ENCODE measurements at regions not wholly inside any gene's neighbourhood (a gene's known extent, or its start where the extent isn't known, plus 50 kb on each side); places are given as distances from the start of the nearest gene placed in this dataset.

DNA sequence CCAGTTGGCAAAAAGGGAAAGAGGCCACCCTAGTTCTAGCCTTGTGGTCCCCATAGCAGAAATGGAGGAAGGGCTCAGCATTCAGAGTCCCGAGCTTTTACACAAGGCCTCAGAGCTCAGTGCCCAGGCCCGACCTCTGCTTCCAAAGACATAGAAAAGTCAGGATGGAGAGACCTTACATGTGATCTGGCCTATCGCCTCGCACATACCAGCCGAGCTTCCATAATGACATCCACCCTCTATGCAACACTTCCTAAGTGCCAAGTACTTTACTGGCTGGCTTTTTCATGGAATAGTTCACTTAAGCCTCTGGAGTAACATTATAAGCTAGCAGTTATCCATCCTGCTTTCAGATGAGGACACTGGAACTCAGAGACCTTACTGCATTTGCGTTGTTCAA is 275.9 kb downstream of the FAM43A start:
- TF ChIP-seq, protein P1, sequence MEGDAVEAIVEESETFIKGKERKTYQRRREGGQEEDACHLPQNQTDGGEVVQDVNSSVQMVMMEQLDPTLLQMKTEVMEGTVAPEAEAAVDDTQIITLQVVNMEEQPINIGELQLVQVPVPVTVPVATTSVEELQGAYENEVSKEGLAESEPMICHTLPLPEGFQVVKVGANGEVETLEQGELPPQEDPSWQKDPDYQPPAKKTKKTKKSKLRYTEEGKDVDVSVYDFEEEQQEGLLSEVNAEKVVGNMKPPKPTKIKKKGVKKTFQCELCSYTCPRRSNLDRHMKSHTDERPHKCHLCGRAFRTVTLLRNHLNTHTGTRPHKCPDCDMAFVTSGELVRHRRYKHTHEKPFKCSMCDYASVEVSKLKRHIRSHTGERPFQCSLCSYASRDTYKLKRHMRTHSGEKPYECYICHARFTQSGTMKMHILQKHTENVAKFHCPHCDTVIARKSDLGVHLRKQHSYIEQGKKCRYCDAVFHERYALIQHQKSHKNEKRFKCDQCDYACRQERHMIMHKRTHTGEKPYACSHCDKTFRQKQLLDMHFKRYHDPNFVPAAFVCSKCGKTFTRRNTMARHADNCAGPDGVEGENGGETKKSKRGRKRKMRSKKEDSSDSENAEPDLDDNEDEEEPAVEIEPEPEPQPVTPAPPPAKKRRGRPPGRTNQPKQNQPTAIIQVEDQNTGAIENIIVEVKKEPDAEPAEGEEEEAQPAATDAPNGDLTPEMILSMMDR (IDR thresholded peaks at IDR 0.05): no peak
- Histone ChIP-seq H3K9me3 (no peaks in the 10 kb centered on the region), H3K27me3 (no peaks in the 10 kb centered on the region), H3K4me3 (no peak overlapping the region), H3K36me3 (no peaks in the 10 kb centered on the region), H3K4me1 (no peaks in the 10 kb centered on the region), H3K27ac (no peak overlapping the region)
- intact Hi-C loops (cut with DNase I): no loop called here
- DNase-seq (ENCODE audit: low spot score in 2 of 2): no peak

DNA sequence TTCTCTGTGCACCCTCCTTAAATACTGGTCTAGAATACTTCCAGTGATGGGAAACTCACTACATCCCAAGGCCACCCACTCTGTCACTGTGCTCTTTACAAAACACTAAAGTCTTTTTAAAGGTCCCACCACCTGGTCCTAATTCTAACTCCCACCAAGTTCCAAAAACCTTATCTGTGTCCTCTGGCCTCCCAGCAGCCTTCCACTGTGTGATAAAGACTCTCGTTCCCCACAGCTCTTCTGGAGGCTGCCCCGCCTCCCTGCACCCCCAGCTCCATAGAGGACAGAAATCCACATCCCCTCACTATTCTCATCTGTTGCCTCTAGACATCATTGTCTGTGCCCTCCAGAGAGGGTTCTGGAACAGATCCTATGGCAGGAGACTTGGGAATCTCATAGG is 276.4 kb downstream of the FAM43A start:
- no peak for DNase-seq (ENCODE audit: low spot score in 2 of 2)
- H3K4me3 ChIP-seq: no peak overlapping the region
- no peaks in the 10 kb centered on the region for H3K9me3 ChIP-seq
- intact Hi-C loops (cut with DNase I): no loop called here
- TF ChIP-seq, protein P1 (IDR thresholded peaks at IDR 0.05): no peak
- H3K27me3 ChIP-seq: no peaks in the 10 kb centered on the region
- no peaks in the 10 kb centered on the region for H3K36me3 ChIP-seq
- no peak overlapping the region for H3K27ac ChIP-seq
- no peaks in the 10 kb centered on the region for H3K4me1 ChIP-seq

DNA sequence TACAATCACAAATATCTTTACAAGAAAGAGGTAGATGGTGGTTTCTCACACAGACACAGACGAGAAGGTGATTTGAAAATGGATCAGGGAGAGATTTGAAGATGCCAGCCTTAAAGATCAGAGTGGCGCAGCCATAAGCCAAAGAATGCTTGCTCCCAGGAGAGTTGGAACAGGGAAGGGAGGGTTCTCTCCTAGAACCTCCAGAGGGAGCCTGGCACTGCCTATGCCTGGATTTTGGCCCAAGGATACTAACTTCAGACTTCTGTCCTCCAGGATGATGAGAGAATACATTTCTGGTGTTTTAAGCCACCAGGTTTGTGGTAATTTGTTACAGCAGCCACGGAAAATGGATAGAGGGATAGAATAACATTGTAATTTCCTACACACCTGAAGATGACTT is 279.1 kb downstream of the FAM43A start:
- Histone ChIP-seq H3K4me1 (no peaks in the 10 kb centered on the region), H3K4me3 (no peak overlapping the region), H3K27me3 (no peaks in the 10 kb centered on the region), H3K27ac (no peak overlapping the region), H3K36me3 (no peaks in the 10 kb centered on the region), H3K9me3 (no peaks in the 10 kb centered on the region)
- TF ChIP-seq, protein P1 (IDR thresholded peaks at IDR 0.05): no peak
- intact Hi-C loops (cut with DNase I): no loop called here
- DNase-seq (ENCODE audit: low spot score in 2 of 2): no peak

DNA sequence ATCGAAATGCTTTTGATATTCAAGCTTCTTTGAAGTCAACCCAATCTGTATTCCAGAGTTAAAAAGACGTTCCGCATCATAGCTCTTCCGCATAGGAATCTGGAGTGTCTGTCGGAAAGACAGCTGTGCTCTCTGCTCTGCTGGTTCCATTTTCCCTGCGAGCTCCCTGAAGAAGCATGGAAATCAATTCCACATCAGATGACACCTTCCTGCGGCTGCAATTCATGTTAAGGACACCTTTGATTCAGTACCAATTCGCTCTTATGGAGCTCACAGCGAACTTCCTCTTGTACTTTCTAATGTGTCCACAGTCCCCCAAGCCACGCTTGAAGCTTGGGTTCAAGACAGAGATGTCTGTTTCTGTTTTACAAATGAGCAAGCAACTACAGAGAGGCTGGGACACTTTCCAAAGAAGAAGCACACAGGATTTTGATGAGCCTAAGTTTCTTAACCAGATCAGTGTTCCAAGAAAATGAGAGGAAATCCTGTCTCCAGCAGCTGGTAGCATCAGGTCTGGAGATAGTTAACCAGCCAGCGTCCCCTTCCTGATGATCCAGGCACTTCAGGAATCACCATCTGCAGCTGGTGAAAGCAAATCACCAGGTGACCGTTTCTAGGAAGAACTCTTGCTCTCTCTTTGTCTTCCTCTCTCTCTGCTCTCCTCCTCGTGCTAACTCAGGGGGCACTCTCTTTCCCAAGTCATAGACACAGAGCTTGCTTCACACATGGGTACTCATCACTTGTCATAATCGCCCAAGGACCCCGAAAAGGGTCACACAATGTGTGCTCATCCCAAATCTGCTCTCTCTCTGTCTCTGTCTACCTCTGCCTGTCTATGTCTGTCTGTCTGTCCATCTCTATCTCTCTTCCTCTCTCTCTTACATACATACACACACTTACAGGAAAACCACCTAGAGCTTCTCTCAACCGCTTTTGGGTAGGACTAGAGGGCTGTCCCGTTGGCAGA is 281.8 kb downstream of the FAM43A start:
- Histone ChIP-seq H3K4me3 (no peak overlapping the region), H3K27ac (no peak overlapping the region)
- TF ChIP-seq, protein P1 (IDR thresholded peaks at IDR 0.05): no peak

DNA sequence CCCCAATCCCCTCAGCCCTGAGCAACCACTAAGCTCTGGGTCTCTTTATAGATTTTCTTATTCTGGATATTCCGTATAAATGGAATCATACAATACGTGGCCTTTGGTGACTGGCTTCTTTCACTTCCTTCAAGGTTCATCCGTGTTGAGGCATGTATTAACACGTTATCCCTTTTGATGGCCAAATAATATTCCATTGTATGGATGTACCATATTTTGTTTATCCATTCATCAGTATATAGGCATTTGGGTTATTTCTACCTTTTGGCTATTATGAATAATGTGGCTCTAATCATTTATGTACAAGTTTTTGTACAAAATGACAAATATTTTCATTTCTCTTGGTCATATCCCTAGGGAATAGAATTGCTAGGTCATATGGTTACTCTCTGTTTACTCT is 284.4 kb downstream of the FAM43A start:
- Histone ChIP-seq H3K9me3 (no peaks in the 10 kb centered on the region), H3K4me1 (peaks cover 4 to 5% of the 10 kb centered on the region in 2 donors), H3K27me3 (no peaks in the 10 kb centered on the region), H3K27ac (no peak overlapping the region), H3K4me3 (no peak overlapping the region), H3K36me3 (no peaks in the 10 kb centered on the region)
- TF ChIP-seq, protein P1 (IDR thresholded peaks at IDR 0.05): no peak
- intact Hi-C loops (cut with DNase I): no loop called here
- no peak for DNase-seq (ENCODE audit: low spot score in 2 of 2)

More for the DNA sequence above, 281.8 kb downstream of the FAM43A start:
- no peak for DNase-seq (ENCODE audit: low spot score in 2 of 2)
- H3K4me1 ChIP-seq: peaks cover 4 to 5% of the 10 kb centered on the region in 2 donors
- no peaks in the 10 kb centered on the region for H3K27me3 ChIP-seq
- intact Hi-C loops (cut with DNase I): no loop called here
- H3K9me3 ChIP-seq: no peaks in the 10 kb centered on the region
- no peaks in the 10 kb centered on the region for H3K36me3 ChIP-seq

Measured in ascending aorta (tissue), 2 donors.